Stomach smooth muscle (tissue), 2 donors: ENCODE measurements at regions not wholly inside any gene's neighbourhood (a gene's known extent, or its start where the extent isn't known, plus 50 kb on each side); places are given as distances from the start of the nearest gene placed in this dataset.

Experiments used
- H3K27ac ChIP-seq: one replicate; pipeline ENCODE4 v1.7.0; 2013; ENCODE audit warnings: mild to moderate bottlenecking, low read length, inconsistent platforms
- H3K27me3 ChIP-seq, 2 donors: one replicate each; pipeline ENCODE4 v1.7.0; 2013; ENCODE audit warnings: low read length in 2 of 2; ENCODE audit not compliant: insufficient read depth in 2 of 2, control insufficient read depth in 1 of 2
- H3K36me3 ChIP-seq, 2 donors: one replicate each; pipeline ENCODE4 v1.7.0; 2013; ENCODE audit warnings: low read length in 2 of 2; ENCODE audit not compliant: control insufficient read depth in 2 of 2, insufficient read depth in 2 of 2
- H3K4me1 ChIP-seq: one replicate; pipeline ENCODE4 v1.7.0; 2013; ENCODE audit warnings: low read length; ENCODE audit not compliant: control insufficient read depth, insufficient read depth
- H3K4me3 ChIP-seq, 2 donors: one replicate each; pipeline ENCODE4 v1.7.0; 2013; ENCODE audit warnings: low read length in 2 of 2
- H3K9ac ChIP-seq, 2 donors: one replicate each; pipeline ENCODE4 v1.7.0; 2013; ENCODE audit warnings: low read length in 2 of 2, mild to moderate bottlenecking in 1 of 2
- H3K9me3 ChIP-seq, 2 donors: one replicate each; pipeline ENCODE4 v1.7.0; 2013; ENCODE audit warnings: low read length in 2 of 2; ENCODE audit not compliant: control insufficient read depth in 2 of 2
- donor health status: healthy.
- donor health status: Pancreatic carcinoma.

DNA sequence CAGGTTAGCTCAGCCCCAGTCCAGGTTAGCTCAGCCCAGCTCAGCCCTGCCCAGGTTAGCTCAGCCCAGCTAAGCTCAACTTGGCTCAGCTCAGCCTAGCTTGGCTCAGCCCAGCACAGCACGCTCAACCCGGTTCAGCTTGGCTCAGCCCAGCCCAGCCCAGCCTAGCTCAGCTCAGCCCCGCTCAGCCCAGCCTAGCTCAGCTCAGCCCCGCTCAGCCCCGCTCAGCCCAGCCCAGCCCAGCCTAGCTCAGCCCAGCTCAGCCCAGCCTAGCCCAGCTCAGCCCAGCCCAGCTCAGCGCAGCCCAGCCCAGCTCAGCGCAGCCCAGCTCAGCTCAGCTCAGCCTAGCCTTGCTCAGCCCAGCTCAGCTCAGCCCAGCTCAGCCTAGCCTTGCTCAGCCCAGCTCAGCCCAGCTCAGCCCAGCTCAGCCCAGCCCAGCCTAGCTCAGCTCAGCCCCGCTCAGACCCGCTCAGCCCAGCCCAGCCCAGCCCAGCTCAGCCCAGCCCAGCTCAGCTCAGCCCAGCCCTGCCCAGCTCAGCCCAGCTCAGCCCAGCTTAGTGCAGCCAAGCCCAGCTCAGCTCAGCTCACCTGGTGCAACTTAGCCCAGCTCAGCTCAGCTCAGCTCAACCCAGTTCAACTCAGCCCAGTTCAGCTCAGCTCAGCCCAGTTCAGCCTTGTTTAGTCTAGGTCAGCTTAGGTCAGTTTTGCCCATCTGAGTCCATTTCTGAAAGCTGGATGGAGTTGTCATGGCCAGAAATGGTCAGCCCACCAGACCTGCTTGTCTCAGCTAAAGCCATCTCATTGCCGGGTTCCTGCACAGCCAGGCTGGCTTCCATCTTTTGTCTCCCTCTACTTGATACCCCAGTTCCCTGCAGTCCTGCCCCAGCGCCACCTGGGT, 333.6 kb downstream of the TMEM121 start:
- Histone ChIP-seq H3K9me3 (no peaks in the 10 kb centered on the region), H3K27ac (no peak overlapping the region), H3K9ac (no peak overlapping the region), H3K4me3 (no peak overlapping the region), H3K4me1 (no peaks in the 10 kb centered on the region), H3K36me3 (no peaks in the 10 kb centered on the region), H3K27me3 (peaks cover 0 to 3% of the 10 kb centered on the region in 2 donors)

- H3K4me1 ChIP-seq, result no peaks in the 10 kb centered on the region
- no peak overlapping the region for H3K27ac ChIP-seq
- H3K36me3 ChIP-seq, result no peaks in the 10 kb centered on the region
- no peaks in the 10 kb centered on the region for H3K9me3 ChIP-seq
- H3K4me3 ChIP-seq, result no peak overlapping the region
- H3K9ac ChIP-seq, result no peak overlapping the region
- peaks cover 0 to 3% of the 10 kb centered on the region in 2 donors for H3K27me3 ChIP-seq
Measured at GRCh38 chr14:105860615-105861580, 334.5 kb downstream of the TMEM121 start.

- Histone ChIP-seq H3K27me3 (peaks cover 0 to 3% of the 10 kb centered on the region in 2 donors), H3K9me3 (no peaks in the 10 kb centered on the region), H3K9ac (no peak overlapping the region), H3K36me3 (no peaks in the 10 kb centered on the region), H3K4me3 (no peak overlapping the region), H3K27ac (no peak overlapping the region), H3K4me1 (no peaks in the 10 kb centered on the region)
Measured at GRCh38 chr14:105861985-105862465, 335.6 kb downstream of the TMEM121 start.

GRCh38 chr14:105862581-105863239, 336.3 kb downstream of the TMEM121 start:
- Histone ChIP-seq H3K4me1 (no peaks in the 10 kb centered on the region), H3K27ac (no peak overlapping the region), H3K36me3 (no peaks in the 10 kb centered on the region), H3K9me3 (no peaks in the 10 kb centered on the region), H3K4me3 (no peak overlapping the region), H3K27me3 (peaks cover 0 to 3% of the 10 kb centered on the region in 2 donors), H3K9ac (no peak overlapping the region)

- Histone ChIP-seq H3K4me1 (no peaks in the 10 kb centered on the region), H3K4me3 (no peak overlapping the region), H3K27me3 (peaks cover 0 to 3% of the 10 kb centered on the region in 2 donors), H3K36me3 (no peaks in the 10 kb centered on the region), H3K27ac (no peak overlapping the region), H3K9me3 (no peaks in the 10 kb centered on the region), H3K9ac (no peak overlapping the region)
Measured at GRCh38 chr14:105863296-105864108, 337.1 kb downstream of the TMEM121 start.

- no peak overlapping the region for H3K9ac ChIP-seq
- H3K36me3 ChIP-seq, result no peaks in the 10 kb centered on the region
- peaks cover 0 to 3% of the 10 kb centered on the region in 2 donors for H3K27me3 ChIP-seq
- no peaks in the 10 kb centered on the region for H3K9me3 ChIP-seq
- no peaks in the 10 kb centered on the region for H3K4me1 ChIP-seq
- H3K4me3 ChIP-seq, result no peak overlapping the region
- no peak overlapping the region for H3K27ac ChIP-seq
Measured at GRCh38 chr14:105864116-105864515, 337.7 kb downstream of the TMEM121 start.

GRCh38 chr14:105864651-105865265, 338.4 kb downstream of the TMEM121 start:
- Histone ChIP-seq H3K9me3 (no peaks in the 10 kb centered on the region), H3K36me3 (no peaks in the 10 kb centered on the region), H3K27me3 (peaks cover 0 to 3% of the 10 kb centered on the region in 2 donors), H3K4me1 (no peaks in the 10 kb centered on the region), H3K4me3 (no peak overlapping the region), H3K9ac (no peak overlapping the region), H3K27ac (no peak overlapping the region)

DNA sequence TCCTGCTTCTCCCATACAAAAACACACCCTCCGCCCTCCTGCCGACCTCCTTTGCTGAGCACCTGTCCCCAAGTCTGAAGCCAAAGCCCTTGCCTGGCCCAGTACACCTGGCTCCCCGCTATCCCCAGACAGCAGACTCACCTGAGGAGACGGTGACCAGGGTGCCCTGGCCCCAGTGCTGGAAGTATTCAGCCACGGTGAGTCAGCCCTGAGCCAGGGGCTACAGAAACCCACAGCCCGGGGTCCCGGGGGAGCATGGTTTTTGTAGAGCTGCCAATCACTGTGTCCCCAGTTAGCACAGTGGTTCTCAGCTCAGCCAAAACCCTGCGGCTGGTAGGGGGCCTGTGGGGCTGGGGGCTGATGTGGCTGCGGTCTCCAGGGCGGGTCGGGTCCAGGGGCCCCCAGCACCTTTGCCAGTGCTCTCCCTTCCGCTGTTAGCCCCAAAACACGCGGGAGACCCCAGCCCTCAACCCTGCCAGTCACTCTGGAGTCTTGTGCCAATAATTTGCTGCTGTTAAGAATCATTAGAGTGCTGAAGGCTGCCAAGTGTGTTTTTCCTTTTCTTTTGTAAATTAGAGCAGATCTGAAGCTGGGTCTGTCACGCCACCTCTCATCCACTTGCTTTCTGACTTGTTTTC, 339.0 kb downstream of the TMEM121 start:
- no peaks in the 10 kb centered on the region for H3K4me1 ChIP-seq
- no peak overlapping the region for H3K4me3 ChIP-seq
- no peak overlapping the region for H3K27ac ChIP-seq
- no peak overlapping the region for H3K9ac ChIP-seq
- no peaks in the 10 kb centered on the region for H3K36me3 ChIP-seq
- H3K27me3 ChIP-seq, result peaks cover 0 to 3% of the 10 kb centered on the region in 2 donors
- H3K9me3 ChIP-seq, result no peaks in the 10 kb centered on the region
